ENCODE measurements at regions not wholly inside any gene's neighbourhood (a gene's known extent, or its start where the extent isn't known, plus 50 kb on each side); places are given as distances from the start of the nearest gene placed in this dataset.
A peak's percentile ranks its signal among the peaks of the same experiment; 100 is the strongest.

DNA sequence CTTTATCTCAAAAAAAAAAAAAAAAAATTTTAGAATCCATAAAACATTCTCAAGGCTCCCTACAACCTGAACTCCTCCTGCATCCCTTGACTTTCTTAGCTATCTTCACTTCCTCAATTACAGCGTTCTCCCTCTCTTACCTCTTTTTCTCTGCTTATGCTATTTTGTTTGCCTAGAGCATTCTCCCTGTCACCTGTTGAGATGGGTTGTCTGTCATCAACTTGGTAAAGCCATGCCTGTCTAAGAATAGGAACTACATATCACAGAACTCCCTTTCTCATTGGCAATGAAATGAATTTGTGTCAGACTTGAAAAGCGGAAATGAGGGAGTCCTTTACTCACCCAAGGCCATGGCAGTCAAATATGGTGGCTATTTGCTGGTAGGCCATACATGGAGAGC lies 129.6 kb upstream of the CACHD1 start:
- ATAC-seq (no peak), DNase-seq (ENCODE audit: low read depth, low spot score) (no peak)
- Histone ChIP-seq H3K4me3 (replicated peaks in 1 of 2; ENCODE audit: low read depth in 1 of 2, low read length in 2 of 2) (no peak overlapping the region), H3K36me3 (ENCODE audit: control insufficient read depth in 1 of 2, insufficient read depth in 2 of 2, low read length in 2 of 2) (no peaks in the 10 kb centered on the region), H3K9ac (ENCODE audit: low read length) (no peak overlapping the region), H3K9me2 (ENCODE audit: insufficient read depth) (no peaks in the 10 kb centered on the region; the same call in 1 of the 2 replicates), H3K27me3 (ENCODE audit: insufficient read depth, low read length) (no peaks in the 10 kb centered on the region), H3K27ac (ENCODE audit: low read depth, low read length) (no peak overlapping the region), H3K4me2 (ENCODE audit: low read length) (no peak overlapping the region), H3K4me1 (ENCODE audit: control insufficient read depth in 1 of 2, insufficient read depth in 2 of 2, low read length in 2 of 2) (peaks cover 20 to 30% of the 10 kb centered on the region in 2 experiments), H3K9me3 (ENCODE audit: control insufficient read depth in 1 of 2, insufficient read depth in 1 of 2, low read depth in 1 of 2, low read length in 2 of 2) (no peaks in the 10 kb centered on the region), H4K20me1 (ENCODE audit: insufficient read depth) (no peaks in the 10 kb centered on the region), H2AFZ (ENCODE audit: low read depth, low read length, poor library complexity, severe bottlenecking) (no peak overlapping the region), H3K79me2 (ENCODE audit: insufficient read depth, low read length) (no peaks in the 10 kb centered on the region)
- RAD21 ChIA-PET (ENCODE audit: low non-redundant PET in 1 of 2, low total read pairs in 2 of 2, uncharacterized antibody in 2 of 2, unreplicated experiment in 2 of 2) = no interaction called here
- CTCF ChIA-PET = no interaction called here
- no TSS peak for BruUV-seq (replicated peaks)
- POLR2A ChIA-PET = no interaction called here
- intact Hi-C loops (cut with micrococcal nuclease) = no loop called here
- TF ChIP-seq FOSL1 (IDR thresholded peaks at IDR 0.05; ENCODE audit: low read depth) = no peak
- no peak for TF ChIP-seq TCF7L2 (IDR thresholded peaks at IDR 0.05; ENCODE audit: borderline replicate concordance, extremely low read depth, insufficient read depth, insufficient read length)
- TF ChIP-seq YY1 (IDR thresholded peaks at IDR 0.05; ENCODE audit: extremely low read depth, insufficient replicate concordance, low read depth, low read length) = no peak
- TF ChIP-seq SRF (IDR thresholded peaks at IDR 0.05; ENCODE audit: low read depth) = no peak
- no peak for TF ChIP-seq CBX3 (IDR thresholded peaks at IDR 0.05; ENCODE audit: low read depth)
- TF ChIP-seq, protein P1, sequence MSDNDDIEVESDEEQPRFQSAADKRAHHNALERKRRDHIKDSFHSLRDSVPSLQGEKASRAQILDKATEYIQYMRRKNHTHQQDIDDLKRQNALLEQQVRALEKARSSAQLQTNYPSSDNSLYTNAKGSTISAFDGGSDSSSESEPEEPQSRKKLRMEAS (IDR thresholded peaks at IDR 0.05) = no peak
- TF ChIP-seq POLR2A (IDR thresholded peaks at IDR 0.05; ENCODE audit: borderline replicate concordance, extremely low read depth, insufficient read depth, insufficient read length) = no peak
- TF ChIP-seq ELF1 (IDR thresholded peaks at IDR 0.05; ENCODE audit: borderline replicate concordance, low read depth) = no peak

DNA sequence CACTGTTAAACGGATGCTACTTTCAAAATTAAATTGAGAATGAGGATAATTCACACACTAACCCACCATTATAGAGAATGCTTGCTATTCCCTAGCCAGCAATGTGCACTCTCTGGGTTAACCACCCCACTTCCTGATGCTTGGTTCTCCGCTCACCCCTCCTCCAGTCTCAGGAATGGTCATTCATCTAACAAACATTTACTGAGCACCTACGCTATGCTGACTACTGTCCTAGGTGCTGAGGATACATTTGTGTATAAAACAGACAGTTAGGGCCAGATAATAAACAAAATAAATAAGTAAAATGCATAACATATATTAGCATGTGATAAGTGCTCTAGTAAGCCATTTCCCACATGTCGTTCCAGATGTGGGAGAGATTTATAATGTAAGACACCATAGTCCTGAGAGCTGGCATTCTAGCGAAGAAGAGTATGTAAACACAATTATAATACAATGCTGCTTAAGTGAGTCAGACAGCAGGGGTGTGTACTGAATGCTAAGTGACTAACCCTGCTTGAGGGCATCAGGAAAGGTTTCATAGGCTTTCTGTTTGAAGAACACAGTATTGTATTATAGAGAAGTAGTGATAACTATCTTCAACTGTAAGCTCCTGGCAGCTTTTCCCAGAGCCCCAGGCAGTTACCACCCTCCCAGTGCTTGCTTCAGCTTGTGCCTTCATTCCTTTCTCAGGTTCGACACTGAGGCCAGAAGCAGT lies 126.7 kb upstream of the CACHD1 start:
- Histone ChIP-seq H3K4me2 (ENCODE audit: low read length) (peak overlapping the region; percentile 64), H3K4me1 (ENCODE audit: control insufficient read depth in 1 of 2, insufficient read depth in 2 of 2, low read length in 2 of 2) (peaks cover 20 to 36% of the 10 kb centered on the region in 2 experiments), H3K9ac (ENCODE audit: low read length) (peak overlapping the region; percentile 37), H3K27me3 (ENCODE audit: insufficient read depth, low read length) (no peaks in the 10 kb centered on the region), H3K36me3 (ENCODE audit: control insufficient read depth in 1 of 2, insufficient read depth in 2 of 2, low read length in 2 of 2) (no peaks in the 10 kb centered on the region), H3K9me2 (ENCODE audit: insufficient read depth) (no peaks in the 10 kb centered on the region), H3K9me3 (ENCODE audit: control insufficient read depth in 1 of 2, insufficient read depth in 1 of 2, low read depth in 1 of 2, low read length in 2 of 2) (no peaks in the 10 kb centered on the region), H3K27ac (ENCODE audit: low read depth, low read length) (peak overlapping the region; percentile 64), H3K4me3 (replicated peaks in 1 of 2; ENCODE audit: low read depth in 1 of 2, low read length in 2 of 2) (peak overlapping the region; percentile 24 to 43), H3K79me2 (ENCODE audit: insufficient read depth, low read length) (no peaks in the 10 kb centered on the region), H2AFZ (ENCODE audit: low read depth, low read length, poor library complexity, severe bottlenecking) (peak overlapping the region; percentile 76), H4K20me1 (ENCODE audit: insufficient read depth) (no peaks in the 10 kb centered on the region)
- CTCF ChIA-PET = no interaction called here
- BruUV-seq (replicated peaks) = no TSS peak
- POLR2A ChIA-PET = interaction anchor here (1.1 kb wide), 1 partner anchor 9 kb away, joined by 3 read pairs; no protein-coding TSS in a partner anchor
- intact Hi-C loops (cut with micrococcal nuclease) = no loop called here
- ATAC-seq (peak; percentile 91), DNase-seq (ENCODE audit: low read depth, low spot score) (peak; percentile 86)
- RAD21 ChIA-PET (ENCODE audit: low non-redundant PET in 1 of 2, low total read pairs in 2 of 2, uncharacterized antibody in 2 of 2, unreplicated experiment in 2 of 2) = no interaction called here
- TF ChIP-seq, protein P1 (IDR thresholded peaks at IDR 0.05) = peak; percentile 70
- TF ChIP-seq SIN3A (IDR thresholded peaks at IDR 0.05; ENCODE audit: low read depth) (peak; percentile 55; the same call in 1 of the 2 replicates), JUND (IDR thresholded peaks at IDR 0.05) (peak; percentile 87), ZFX (IDR thresholded peaks at IDR 0.05) (no peak), CEBPB (IDR thresholded peaks at IDR 0.05; ENCODE audit: low read depth) (peak; percentile 55; the same call in 1 of the 2 replicates), FOSL1 (IDR thresholded peaks at IDR 0.05; ENCODE audit: low read depth) (peak; percentile 86)
- TF ChIP-seq, protein P2, sequence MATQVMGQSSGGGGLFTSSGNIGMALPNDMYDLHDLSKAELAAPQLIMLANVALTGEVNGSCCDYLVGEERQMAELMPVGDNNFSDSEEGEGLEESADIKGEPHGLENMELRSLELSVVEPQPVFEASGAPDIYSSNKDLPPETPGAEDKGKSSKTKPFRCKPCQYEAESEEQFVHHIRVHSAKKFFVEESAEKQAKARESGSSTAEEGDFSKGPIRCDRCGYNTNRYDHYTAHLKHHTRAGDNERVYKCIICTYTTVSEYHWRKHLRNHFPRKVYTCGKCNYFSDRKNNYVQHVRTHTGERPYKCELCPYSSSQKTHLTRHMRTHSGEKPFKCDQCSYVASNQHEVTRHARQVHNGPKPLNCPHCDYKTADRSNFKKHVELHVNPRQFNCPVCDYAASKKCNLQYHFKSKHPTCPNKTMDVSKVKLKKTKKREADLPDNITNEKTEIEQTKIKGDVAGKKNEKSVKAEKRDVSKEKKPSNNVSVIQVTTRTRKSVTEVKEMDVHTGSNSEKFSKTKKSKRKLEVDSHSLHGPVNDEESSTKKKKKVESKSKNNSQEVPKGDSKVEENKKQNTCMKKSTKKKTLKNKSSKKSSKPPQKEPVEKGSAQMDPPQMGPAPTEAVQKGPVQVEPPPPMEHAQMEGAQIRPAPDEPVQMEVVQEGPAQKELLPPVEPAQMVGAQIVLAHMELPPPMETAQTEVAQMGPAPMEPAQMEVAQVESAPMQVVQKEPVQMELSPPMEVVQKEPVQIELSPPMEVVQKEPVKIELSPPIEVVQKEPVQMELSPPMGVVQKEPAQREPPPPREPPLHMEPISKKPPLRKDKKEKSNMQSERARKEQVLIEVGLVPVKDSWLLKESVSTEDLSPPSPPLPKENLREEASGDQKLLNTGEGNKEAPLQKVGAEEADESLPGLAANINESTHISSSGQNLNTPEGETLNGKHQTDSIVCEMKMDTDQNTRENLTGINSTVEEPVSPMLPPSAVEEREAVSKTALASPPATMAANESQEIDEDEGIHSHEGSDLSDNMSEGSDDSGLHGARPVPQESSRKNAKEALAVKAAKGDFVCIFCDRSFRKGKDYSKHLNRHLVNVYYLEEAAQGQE (IDR thresholded peaks at IDR 0.05; ENCODE audit: low read depth) = peak; percentile 61
- TF ChIP-seq, protein P3, sequence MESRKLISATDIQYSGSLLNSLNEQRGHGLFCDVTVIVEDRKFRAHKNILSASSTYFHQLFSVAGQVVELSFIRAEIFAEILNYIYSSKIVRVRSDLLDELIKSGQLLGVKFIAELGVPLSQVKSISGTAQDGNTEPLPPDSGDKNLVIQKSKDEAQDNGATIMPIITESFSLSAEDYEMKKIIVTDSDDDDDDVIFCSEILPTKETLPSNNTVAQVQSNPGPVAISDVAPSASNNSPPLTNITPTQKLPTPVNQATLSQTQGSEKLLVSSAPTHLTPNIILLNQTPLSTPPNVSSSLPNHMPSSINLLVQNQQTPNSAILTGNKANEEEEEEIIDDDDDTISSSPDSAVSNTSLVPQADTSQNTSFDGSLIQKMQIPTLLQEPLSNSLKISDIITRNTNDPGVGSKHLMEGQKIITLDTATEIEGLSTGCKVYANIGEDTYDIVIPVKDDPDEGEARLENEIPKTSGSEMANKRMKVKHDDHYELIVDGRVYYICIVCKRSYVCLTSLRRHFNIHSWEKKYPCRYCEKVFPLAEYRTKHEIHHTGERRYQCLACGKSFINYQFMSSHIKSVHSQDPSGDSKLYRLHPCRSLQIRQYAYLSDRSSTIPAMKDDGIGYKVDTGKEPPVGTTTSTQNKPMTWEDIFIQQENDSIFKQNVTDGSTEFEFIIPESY (IDR thresholded peaks at IDR 0.05; ENCODE audit: extremely low read depth, insufficient replicate concordance, low read length) = no peak
